ENCODE measurements at regions not wholly inside any gene's neighbourhood (a gene's known extent, or its start where the extent isn't known, plus 50 kb on each side); places are given as distances from the start of the nearest gene placed in this dataset.

DNA sequence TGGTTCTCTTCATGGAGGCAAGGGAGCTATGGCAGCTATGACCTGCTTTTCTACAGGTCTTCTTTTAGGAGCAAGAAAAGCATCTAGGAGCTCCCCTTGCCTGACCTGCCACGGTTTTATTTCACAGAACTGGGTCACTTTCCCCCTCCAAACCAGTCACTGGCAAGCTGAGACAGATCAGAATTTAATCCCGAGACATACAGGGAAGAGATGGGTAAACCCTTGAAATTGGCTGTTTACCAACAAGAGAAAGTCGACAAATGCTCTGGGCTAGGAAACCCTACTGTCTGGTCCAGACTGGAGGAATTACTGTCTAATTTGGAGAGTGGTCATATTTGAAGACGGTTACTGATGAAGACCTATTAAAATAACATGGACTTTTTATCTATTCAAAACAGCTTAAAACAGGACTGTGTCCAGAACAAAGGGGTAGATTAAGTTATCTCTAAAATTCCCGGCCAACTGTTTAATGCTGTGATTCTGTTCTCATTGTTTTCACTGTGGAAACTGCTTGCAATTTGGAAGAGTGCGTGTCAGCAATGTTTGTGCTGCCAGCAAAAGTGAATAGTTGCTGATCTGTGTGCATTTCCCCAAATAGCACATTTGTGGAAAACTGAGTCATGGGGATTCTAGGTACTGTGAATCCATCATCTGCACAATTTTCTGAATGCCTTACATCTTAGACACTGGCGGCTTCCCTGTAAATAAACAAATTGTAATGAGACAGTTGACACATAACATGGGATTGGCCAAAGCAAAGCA is 73.4 kb upstream of the EEA1 start:
- Mint-ChIP-seq H3K4me3 (no peak overlapping the region), H3K36me3 (ENCODE audit: low read depth) (no peaks in the 10 kb centered on the region), H3K27ac (ENCODE audit: unreplicated experiment) (no peak overlapping the region), H3K4me1 (peaks cover 19% of the 10 kb centered on the region), H3K9me3 (no peaks in the 10 kb centered on the region), H3K27me3 (ENCODE audit: low read depth) (no peaks in the 10 kb centered on the region)
- no peak for DNase-seq (ENCODE audit: low read depth, low spot score)
- TF ChIP-seq, protein P1, sequence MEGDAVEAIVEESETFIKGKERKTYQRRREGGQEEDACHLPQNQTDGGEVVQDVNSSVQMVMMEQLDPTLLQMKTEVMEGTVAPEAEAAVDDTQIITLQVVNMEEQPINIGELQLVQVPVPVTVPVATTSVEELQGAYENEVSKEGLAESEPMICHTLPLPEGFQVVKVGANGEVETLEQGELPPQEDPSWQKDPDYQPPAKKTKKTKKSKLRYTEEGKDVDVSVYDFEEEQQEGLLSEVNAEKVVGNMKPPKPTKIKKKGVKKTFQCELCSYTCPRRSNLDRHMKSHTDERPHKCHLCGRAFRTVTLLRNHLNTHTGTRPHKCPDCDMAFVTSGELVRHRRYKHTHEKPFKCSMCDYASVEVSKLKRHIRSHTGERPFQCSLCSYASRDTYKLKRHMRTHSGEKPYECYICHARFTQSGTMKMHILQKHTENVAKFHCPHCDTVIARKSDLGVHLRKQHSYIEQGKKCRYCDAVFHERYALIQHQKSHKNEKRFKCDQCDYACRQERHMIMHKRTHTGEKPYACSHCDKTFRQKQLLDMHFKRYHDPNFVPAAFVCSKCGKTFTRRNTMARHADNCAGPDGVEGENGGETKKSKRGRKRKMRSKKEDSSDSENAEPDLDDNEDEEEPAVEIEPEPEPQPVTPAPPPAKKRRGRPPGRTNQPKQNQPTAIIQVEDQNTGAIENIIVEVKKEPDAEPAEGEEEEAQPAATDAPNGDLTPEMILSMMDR (conservative IDR thresholded peaks at IDR 0.05), result no peak

DNA sequence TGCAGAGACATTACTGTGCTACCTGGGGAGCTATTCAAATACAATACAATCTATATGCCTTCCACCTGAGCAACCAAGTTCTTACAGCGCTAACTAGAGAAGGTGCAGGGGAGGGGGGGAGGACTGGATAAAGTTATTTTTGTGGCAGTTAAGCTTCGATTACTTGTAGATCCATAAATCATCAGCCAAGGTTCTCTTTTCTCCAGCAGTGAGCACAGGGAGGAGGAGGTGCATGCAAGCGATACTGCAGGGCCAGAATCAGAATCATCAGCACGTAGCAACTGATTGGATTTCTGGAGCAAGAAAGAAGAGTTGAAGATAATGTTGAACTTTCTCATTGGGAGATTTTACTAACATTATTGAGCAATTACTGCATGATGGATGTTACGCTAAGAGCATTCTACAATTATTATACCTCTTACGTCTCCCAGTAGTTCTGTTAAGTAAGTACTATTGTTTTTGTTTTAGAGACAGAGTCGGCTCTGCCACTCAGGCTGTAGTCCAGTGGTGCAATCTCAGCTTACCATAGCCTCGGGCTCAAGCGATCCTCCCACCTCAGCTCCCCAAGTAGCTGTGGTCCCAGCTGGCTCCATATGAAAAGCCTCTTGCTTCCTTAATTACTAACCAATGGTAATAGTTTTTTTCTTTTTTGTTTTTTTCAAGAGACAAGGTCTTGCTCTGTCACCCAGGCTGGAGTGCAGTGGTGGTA is 74.6 kb upstream of the EEA1 start:
- Mint-ChIP-seq H3K9me3 (no peaks in the 10 kb centered on the region), H3K4me1 (peaks cover 28% of the 10 kb centered on the region), H3K27me3 (ENCODE audit: low read depth) (no peaks in the 10 kb centered on the region), H3K36me3 (ENCODE audit: low read depth) (no peaks in the 10 kb centered on the region), H3K4me3 (no peak overlapping the region), H3K27ac (ENCODE audit: unreplicated experiment) (no peak overlapping the region)
- DNase-seq (ENCODE audit: low read depth, low spot score), result no peak
- TF ChIP-seq, protein P1 (conservative IDR thresholded peaks at IDR 0.05), result no peak

- H3K27ac Mint-ChIP-seq (ENCODE audit: unreplicated experiment), result no peak overlapping the region
- TF ChIP-seq, protein P1 (conservative IDR thresholded peaks at IDR 0.05), result no peak
- H3K36me3 Mint-ChIP-seq (ENCODE audit: low read depth), result no peaks in the 10 kb centered on the region
- DNase-seq (ENCODE audit: low read depth, low spot score), result no peak
- no peaks in the 10 kb centered on the region for H3K9me3 Mint-ChIP-seq
- peaks cover 28% of the 10 kb centered on the region for H3K4me1 Mint-ChIP-seq
- no peaks in the 10 kb centered on the region for H3K27me3 Mint-ChIP-seq (ENCODE audit: low read depth)
- H3K4me3 Mint-ChIP-seq, result no peak overlapping the region
These were observed 76.9 kb upstream of the EEA1 start for GRCh38 chr12:93005928-93006392.

- Mint-ChIP-seq H3K9me3 (no peaks in the 10 kb centered on the region), H3K27ac (ENCODE audit: unreplicated experiment) (no peak overlapping the region), H3K4me1 (peaks cover 28% of the 10 kb centered on the region), H3K4me3 (no peak overlapping the region), H3K36me3 (ENCODE audit: low read depth) (no peaks in the 10 kb centered on the region), H3K27me3 (ENCODE audit: low read depth) (no peaks in the 10 kb centered on the region)
- DNase-seq (ENCODE audit: low read depth, low spot score), result no peak
- TF ChIP-seq, protein P1 (conservative IDR thresholded peaks at IDR 0.05), result no peak
These were observed 77.5 kb upstream of the EEA1 start for GRCh38 chr12:93006471-93007208.

DNA sequence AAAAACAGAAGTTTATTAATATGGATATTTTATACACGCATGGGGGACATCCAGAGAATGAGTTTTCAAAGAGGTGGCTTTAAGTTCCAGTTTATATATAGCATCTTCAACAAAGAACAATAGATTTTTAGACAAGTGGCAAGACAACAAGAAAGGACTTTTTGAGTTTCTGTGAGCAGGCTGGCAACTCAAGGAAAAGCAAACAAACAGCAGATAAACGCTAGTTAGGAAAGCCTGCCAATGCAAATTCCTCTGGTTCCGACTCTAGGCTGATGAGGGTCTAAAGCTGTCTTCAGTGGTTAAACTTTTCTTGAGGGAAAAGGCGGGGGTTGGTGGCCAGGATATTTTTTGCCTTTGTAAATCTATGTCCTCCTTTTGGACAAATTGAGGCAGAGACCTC is 78.4 kb upstream of the EEA1 start:
- Mint-ChIP-seq H3K9me3 (no peaks in the 10 kb centered on the region), H3K36me3 (ENCODE audit: low read depth) (no peaks in the 10 kb centered on the region), H3K4me1 (peaks cover 28% of the 10 kb centered on the region), H3K27me3 (ENCODE audit: low read depth) (no peaks in the 10 kb centered on the region), H3K27ac (ENCODE audit: unreplicated experiment) (no peak overlapping the region), H3K4me3 (no peak overlapping the region)
- no peak for DNase-seq (ENCODE audit: low read depth, low spot score)
- TF ChIP-seq, protein P1 (conservative IDR thresholded peaks at IDR 0.05), result no peak
